Esophagus muscularis mucosa (tissue), 4 donors: ENCODE measurements at regions not wholly inside any gene's neighbourhood (a gene's known extent, or its start where the extent isn't known, plus 50 kb on each side); places are given as distances from the start of the nearest gene placed in this dataset.

Source experiments
- DNase-seq: peaks from one replicate; pipeline ENCODE4 v3.0.0-alpha.2; 2017; ENCODE audit errors: extremely low spot score
- H3K27ac ChIP-seq, 4 donors: fragments of 200-600 bp; sonication (generic); replicated peaks in 1 of 4; 1 replicate in 3 of 4; 2 replicates in 1 of 4; pipeline ENCODE4 v1.5.1; 2016 to 2019; ENCODE audit warnings: mild to moderate bottlenecking in 1 of 4
- H3K27me3 ChIP-seq, 4 donors: fragments of 200-600 bp; sonication (generic); one replicate each; pipeline versions ENCODE4 v1.5.1 to v1.6.0; 2016 to 2019
- H3K36me3 ChIP-seq, 4 donors: fragments of 200-600 bp; sonication (generic); one replicate each; pipeline ENCODE4 v1.5.1; 2016 to 2019
- H3K4me1 ChIP-seq, 4 donors: fragments of 200-600 bp; sonication (generic); one replicate each; pipeline ENCODE4 v1.5.1; 2016 to 2019
- H3K4me3 ChIP-seq, 4 donors: fragments of 200-600 bp; sonication (generic); 1 replicate in 2 of 4; 2 replicates in 2 of 4; pipeline ENCODE4 v1.5.1; 2016 to 2019; ENCODE audit warnings: mild to moderate bottlenecking in 4 of 4, moderate library complexity in 1 of 4
- H3K9me3 ChIP-seq, 4 donors: fragments of 200-600 bp; sonication (generic); 1 replicate in 3 of 4; 2 replicates in 1 of 4; pipeline ENCODE4 v1.5.1; 2016 to 2019
- CTCF ChIP-seq, 3 experiments: fragments of 200-600 bp in 2 of 3; fragments of 450-650 bp in 1 of 3; sonication (generic) in 2 of 3; IDR thresholded peaks; one replicate each; pipeline ENCODE4 v1.5.1; 2017 to 2019; ENCODE audit warnings: antibody characterized with exemption in 3 of 3, mild to moderate bottlenecking in 2 of 3, moderate library complexity in 1 of 3
- EP300 ChIP-seq: sonication (generic); formaldehyde crosslinking; IDR thresholded peaks from one replicate; pipeline ENCODE4 v1.6.1; 2017; ENCODE audit warnings: antibody characterized with exemption
- POLR2A ChIP-seq: fragments of 450-650 bp; IDR thresholded peaks from one replicate; pipeline ENCODE4 v1.6.1; 2017; ENCODE audit warnings: antibody characterized with exemption, moderate library complexity, mild to moderate bottlenecking, low read depth
- POLR2AphosphoS5 ChIP-seq, 2 donors: sonication (generic); formaldehyde crosslinking; IDR thresholded peaks; one replicate each; pipeline ENCODE4 v1.6.1; 2017; ENCODE audit warnings: antibody characterized with exemption in 2 of 2
- WGBS: methylation state at CpG from one replicate; pipeline ENCODE4 v1.1.5; 2018; 5-methylcytosine and 5-hydroxymethylcytosine counted together
- intact Hi-C: fragments of 100-400 bp; cut with DNase I; formaldehyde crosslinking; loops from one replicate; pipeline ENCODE4 v1.15.1; 2023

GRCh38 chr10:33617381-33618080 lies 283.1 kb upstream of the NRP1 start:
- Histone ChIP-seq H3K4me3 (no peak overlapping the region), H3K27ac (no peak overlapping the region), H3K9me3 (peaks cover 0 to 4% (median 0%) of the 10 kb centered on the region in 4 donors), H3K36me3 (no peaks in the 10 kb centered on the region), H3K4me1 (peaks cover 0 to 4% (median 0%) of the 10 kb centered on the region in 4 donors), H3K27me3 (no peaks in the 10 kb centered on the region)
- no peak for TF ChIP-seq EP300
- TF ChIP-seq POLR2AphosphoS5 (IDR thresholded peaks at IDR 0.05): no peak
- TF ChIP-seq POLR2A: no peak
- no peak for TF ChIP-seq CTCF (IDR thresholded peaks at IDR 0.05)
- no peak for DNase-seq
- intact Hi-C loops: no loop called here
- 94% methylated on average over 8 of the region's 8 CpGs for WGBS

- WGBS: 33% methylated on average over 1 of the region's 1 CpG
- H3K9me3 ChIP-seq: peaks cover 0 to 7% (median 0%) of the 10 kb centered on the region in 4 donors
- intact Hi-C loops: no loop called here
Measured at GRCh38 chr10:33616956-33617355, 282.5 kb upstream of the NRP1 start.

GRCh38 chr10:33612551-33612950 lies 278.1 kb upstream of the NRP1 start:
- Histone ChIP-seq H3K27ac (peak overlapping the region in 2 of 4 donors; percentile 34 to 44), H3K36me3 (no peaks in the 10 kb centered on the region), H3K4me3 (peak overlapping the region in 1 of 4 donors; percentile 21), H3K27me3 (no peaks in the 10 kb centered on the region), H3K4me1 (peaks cover 0 to 4% (median 0%) of the 10 kb centered on the region in 4 donors), H3K9me3 (peaks cover 0 to 9% (median 0%) of the 10 kb centered on the region in 4 donors)
- intact Hi-C loops: no loop called here
- 80% methylated on average over 3 of the region's 3 CpGs for WGBS
- DNase-seq: no peak
- TF ChIP-seq CTCF (IDR thresholded peaks at IDR 0.05): no peak
- TF ChIP-seq EP300: no peak
- no peak for TF ChIP-seq POLR2AphosphoS5 (IDR thresholded peaks at IDR 0.05)
- TF ChIP-seq POLR2A: no peak

More at GRCh38 chr10:33616956-33617355, 282.5 kb upstream of the NRP1 start:
- Histone ChIP-seq H3K4me3 (no peak overlapping the region), H3K36me3 (no peaks in the 10 kb centered on the region), H3K4me1 (peaks cover 0 to 4% (median 0%) of the 10 kb centered on the region in 4 donors), H3K27ac (no peak overlapping the region), H3K27me3 (no peaks in the 10 kb centered on the region)
- TF ChIP-seq POLR2AphosphoS5 (IDR thresholded peaks at IDR 0.05): no peak
- no peak for DNase-seq

GRCh38 chr10:33612116-33612515 lies 277.6 kb upstream of the NRP1 start:
- H3K4me1 ChIP-seq: peaks cover 0 to 4% (median 0%) of the 10 kb centered on the region in 4 donors
- intact Hi-C loops: no loop called here
- H3K27ac ChIP-seq: peak overlapping the region in 2 of 4 donors; percentile 34 to 44
- TF ChIP-seq EP300 (no peak), CTCF (IDR thresholded peaks at IDR 0.05) (no peak), POLR2A (no peak), POLR2AphosphoS5 (IDR thresholded peaks at IDR 0.05) (no peak)
- no peak for DNase-seq
- H3K27me3 ChIP-seq: no peaks in the 10 kb centered on the region
- H3K36me3 ChIP-seq: no peaks in the 10 kb centered on the region
- peak overlapping the region in 1 of 4 donors; percentile 21 for H3K4me3 ChIP-seq
- WGBS: 95% methylated on average over 1 of the region's 1 CpG
- peaks cover 0 to 9% (median 0%) of the 10 kb centered on the region in 4 donors for H3K9me3 ChIP-seq

- Histone ChIP-seq H3K4me1 (peaks cover 0 to 4% (median 0%) of the 10 kb centered on the region in 4 donors), H3K27me3 (no peaks in the 10 kb centered on the region), H3K27ac (no peak overlapping the region), H3K9me3 (peaks cover 0 to 9% (median 0%) of the 10 kb centered on the region in 4 donors), H3K4me3 (no peak overlapping the region), H3K36me3 (no peaks in the 10 kb centered on the region)
- DNase-seq: no peak
- TF ChIP-seq POLR2AphosphoS5 (IDR thresholded peaks at IDR 0.05) (no peak), POLR2A (no peak), CTCF (IDR thresholded peaks at IDR 0.05) (no peak), EP300 (no peak)
- intact Hi-C loops: no loop called here
- 94% methylated on average over 1 of the region's 1 CpG for WGBS
Measured at GRCh38 chr10:33611423-33611822, 277.0 kb upstream of the NRP1 start.
